DMS114 treated with DMSO at 0.1 percent for 48 hours (cell line): ENCODE measurements at regions not wholly inside any gene's neighbourhood (a gene's known extent, or its start where the extent isn't known, plus 50 kb on each side); places are given as distances from the start of the nearest gene placed in this dataset.

Experiments
- DNase-seq: peaks from one replicate; lab custom pipeline; 2025; ENCODE audit not compliant: unreplicated experiment; lab: John Stamatoyannopoulos, UW

GRCh38 chr11:112797092-112797491 lies 164.1 kb upstream of the NCAM1 start:
- DNase-seq: no peak

- DNase-seq: no peak
These were observed 163.4 kb upstream of the NCAM1 start for GRCh38 chr11:112797648-112798293.

- no peak for DNase-seq
These were observed 160.0 kb upstream of the NCAM1 start for GRCh38 chr11:112801025-112801816.

DNA sequence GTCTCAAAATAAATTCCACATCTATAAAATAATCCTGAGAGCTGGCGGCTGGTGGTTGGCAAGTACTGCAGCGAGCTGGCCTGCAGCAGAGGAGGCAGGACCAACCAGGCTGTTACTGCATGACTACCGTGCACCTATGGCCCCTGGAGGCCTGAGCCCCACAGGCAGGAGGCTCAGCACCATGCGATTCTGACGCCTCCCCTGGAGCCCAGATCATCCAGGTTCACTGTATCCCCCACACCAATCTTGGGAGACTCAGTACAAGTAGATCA lies 159.5 kb upstream of the NCAM1 start:
- no peak for DNase-seq

- no peak for DNase-seq
These were observed 155.6 kb upstream of the NCAM1 start for GRCh38 chr11:112805658-112806057.

- DNase-seq: no peak
These were observed 155.0 kb upstream of the NCAM1 start for GRCh38 chr11:112806256-112806655.

- no peak for DNase-seq
These were observed 154.3 kb upstream of the NCAM1 start for GRCh38 chr11:112806876-112807275.

- DNase-seq: no peak
These were observed 151.8 kb upstream of the NCAM1 start for GRCh38 chr11:112809429-112809828.

DNA sequence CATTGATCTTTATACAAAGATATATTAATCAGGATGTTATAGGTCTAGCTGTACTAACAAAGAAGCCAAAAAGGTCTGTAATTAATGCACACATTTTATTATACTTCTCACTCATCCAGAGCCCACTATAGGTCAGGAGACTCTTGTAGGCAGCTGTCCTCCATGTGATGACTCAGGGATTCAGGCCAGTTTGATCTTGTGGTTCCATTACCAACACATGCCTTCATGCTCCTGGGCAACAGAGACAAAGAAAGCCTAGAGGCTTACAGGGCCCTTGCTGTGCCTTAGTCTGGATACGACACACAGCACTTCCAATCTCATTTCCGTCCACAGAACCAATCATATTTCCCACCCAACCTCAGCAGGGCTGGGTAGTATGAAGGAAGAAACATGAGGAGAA lies 150.3 kb upstream of the NCAM1 start:
- DNase-seq: no peak

GRCh38 chr11:112811783-112812182 lies 149.4 kb upstream of the NCAM1 start:
- no peak for DNase-seq

DNA sequence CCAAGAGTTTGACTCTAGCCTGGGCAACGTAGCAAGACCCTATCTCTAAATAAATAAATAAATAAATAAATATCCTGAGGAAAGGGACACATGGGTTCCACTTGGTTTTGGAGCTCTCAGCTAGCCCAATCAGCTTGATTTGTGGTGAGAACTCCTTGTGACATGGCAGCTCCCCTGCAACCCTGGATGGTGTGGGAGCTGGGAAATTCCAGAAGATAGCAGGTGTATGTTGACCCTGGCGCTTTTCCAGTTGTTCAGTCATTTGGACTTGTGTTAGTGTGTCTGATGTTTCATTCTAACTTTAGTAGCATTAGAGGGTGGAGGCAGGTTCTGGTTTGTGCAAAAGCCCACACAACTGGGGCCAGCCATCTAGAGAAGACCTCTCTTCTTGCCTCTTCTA lies 148.5 kb upstream of the NCAM1 start:
- no peak for DNase-seq

GRCh38 chr11:112814168-112814567 lies 147.1 kb upstream of the NCAM1 start:
- no peak for DNase-seq

DNA sequence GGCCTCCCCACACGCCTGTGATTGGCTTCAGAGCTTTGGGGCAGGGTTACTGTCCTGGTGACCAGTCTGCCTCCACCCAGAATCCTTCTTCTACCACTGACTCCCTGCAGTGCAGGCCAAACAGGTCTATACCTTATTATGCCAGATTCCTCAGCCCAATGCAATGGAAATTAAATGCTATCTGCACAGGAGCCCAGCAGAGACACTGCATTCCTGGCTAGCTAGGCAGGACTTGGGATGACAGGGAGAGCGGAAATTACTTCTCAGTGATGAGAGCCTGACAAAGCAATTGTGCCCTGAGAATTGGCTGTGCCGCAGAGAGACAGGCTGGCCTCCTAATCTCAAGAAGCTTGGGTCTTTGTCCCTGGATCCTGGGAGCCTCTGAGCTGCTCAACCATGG lies 143.8 kb upstream of the NCAM1 start:
- DNase-seq: no peak

DNA sequence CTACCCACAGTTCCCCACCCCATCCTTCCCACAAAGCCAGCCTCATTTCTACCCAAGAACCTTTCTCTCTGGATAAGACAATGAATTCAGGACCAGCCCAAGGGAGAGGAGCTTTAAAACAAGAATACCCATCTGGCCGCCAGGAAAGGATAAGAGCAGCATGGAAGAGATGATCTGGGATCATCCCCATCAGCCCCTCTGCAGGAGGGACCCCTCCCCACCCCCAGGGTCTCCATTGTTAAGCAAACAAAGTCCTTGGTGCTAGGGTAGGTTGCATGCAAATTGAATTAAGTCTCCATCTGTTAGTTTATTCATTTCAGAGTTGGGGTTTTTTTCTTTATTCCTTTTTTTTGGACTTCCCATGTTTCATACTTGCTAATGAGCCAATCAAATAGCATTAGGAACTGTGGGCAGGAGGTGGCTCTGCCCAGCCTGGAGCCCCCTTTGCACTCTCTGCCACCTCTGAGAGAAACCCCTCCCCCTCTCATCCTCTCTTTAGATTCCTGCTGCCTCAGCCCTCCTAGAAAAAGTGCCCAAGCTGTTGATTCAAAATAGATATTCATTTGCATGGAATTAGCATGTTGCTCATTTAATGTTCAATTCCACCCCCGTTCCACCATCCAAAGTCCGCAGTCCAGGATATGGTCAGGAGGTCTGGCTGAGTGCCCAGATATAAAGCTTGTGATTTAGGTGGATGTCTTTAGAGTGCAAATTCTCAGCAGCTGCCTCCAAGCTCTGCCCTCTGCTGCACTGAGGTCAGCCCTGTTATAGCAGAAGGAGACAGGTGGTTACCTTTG lies 138.5 kb upstream of the NCAM1 start:
- no peak for DNase-seq

DNA sequence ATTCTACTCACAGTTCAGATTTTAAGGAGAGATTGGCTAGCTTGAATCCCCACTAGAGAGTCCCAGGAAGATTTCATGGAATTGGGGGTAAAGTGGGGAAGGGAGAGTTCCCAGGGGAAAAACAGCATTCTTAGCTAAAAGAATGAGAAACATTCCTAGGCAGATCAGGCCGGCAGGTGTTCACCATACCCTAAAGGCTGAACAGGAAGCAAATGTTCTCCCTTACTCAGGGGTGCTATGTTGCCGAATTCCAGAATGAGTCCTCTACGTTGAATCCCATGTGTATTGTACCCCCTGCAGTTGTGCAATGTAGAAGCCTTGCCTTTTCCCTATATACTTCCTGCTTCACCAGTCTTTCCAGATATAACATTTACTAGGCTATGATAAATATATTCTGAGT lies 135.2 kb upstream of the NCAM1 start:
- no peak for DNase-seq

DNA sequence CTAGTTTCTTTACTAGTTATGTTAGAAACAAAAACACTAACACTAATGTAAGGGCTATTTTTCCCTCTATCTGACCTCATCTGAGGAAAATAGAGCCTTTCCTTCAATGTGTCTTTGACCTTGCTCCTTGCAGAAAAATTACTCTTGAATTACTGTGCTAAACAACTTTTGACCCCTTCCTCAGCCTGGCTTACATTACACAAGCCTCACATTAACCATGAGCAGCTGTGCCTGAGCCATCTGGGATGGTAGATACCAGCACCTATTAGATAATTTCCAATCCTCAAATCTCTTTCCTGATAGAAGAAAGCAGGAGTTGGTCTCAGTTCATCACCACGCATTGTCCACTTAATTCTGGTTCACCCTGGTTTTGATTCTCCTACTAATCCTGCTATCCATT lies 134.4 kb upstream of the NCAM1 start:
- no peak for DNase-seq

GRCh38 chr11:112828421-112828820 lies 132.8 kb upstream of the NCAM1 start:
- no peak for DNase-seq

DNA sequence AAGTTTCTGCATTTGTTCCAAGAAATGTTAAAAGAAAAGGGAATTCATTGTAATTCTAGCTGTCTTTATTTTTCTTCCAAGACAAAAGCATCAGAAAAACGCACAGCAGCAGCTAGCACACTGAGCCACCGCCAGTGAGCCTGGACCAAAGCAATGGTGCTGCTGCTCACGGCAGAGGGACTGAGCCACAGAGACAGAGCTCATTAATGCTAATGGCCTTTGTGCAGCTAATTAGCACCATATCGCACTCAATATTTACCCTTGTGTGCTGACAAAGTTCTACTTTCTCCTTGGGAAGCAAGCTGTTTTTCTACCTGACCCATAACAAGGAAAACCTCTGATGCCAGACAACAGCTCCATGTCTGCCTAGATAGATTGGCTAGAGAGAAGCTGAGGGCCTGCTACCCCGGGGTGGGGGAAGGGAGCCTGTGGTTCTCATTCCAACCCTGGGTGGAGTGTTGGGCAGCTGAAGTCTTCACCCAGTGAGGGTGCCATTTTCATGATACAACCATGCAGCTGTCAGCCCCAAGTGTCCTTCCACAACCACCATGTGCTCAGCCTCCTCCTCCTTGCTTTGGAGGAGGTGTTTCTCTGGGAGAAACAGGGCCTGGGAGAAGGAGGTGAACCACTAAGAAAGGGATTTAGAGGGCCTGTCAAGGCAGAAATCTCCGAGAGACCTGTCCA lies 131.1 kb upstream of the NCAM1 start:
- no peak for DNase-seq

DNA sequence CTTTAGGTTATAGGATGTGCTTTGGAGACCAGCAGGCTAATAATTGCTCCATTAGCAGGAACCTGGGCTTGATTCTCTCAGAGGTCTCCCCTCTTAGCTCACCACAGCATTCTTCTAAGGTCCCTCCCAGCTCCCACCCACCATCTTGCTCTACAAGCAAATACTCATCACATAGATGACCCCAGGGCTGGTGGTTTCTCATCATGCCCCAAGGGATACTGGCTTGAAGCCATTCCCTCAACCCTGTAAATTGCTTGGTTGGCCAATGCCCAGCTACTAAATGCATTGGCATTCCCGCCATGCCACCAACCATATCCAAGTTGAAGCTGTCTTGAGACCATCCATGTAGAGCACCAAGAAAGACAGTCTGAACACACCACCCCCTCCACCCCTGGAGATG lies 130.2 kb upstream of the NCAM1 start:
- no peak for DNase-seq

DNA sequence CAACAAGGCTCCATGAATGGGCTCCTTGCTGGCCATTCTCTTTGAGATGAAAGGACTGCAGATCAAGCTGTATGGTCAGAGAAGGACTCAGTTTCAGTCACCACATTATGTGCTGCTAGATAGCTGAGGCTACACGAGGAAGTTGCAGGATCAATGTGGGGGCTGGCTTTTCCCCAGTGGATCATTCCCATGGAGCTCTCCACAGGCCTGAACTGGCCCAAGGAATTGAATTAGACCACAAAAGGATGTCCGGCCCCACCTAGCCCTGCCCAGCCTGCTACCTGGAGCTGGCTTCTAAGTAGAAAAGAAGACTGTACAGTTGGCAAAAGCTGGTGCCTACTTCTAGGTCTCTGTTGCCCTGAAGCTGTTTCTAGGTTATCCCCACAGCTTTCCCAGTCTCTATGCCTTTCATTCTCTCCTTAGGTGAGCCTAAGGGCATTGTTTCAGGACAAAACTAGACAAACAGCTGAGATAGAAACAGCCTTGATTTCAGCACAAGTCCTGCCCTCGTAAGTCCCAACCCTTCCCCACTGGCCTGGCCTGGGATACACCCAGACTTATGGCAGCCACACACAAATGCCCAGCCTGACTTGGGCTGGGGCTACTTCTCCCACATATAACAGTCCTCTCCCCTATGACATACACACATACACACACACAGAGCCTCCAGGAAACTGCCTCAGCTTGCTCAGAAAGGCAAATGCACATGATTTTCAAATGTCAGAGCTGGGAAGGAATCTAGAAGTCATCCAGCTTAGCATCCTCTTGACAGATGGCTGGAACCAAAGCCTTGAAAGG lies 129.1 kb upstream of the NCAM1 start:
- DNase-seq: no peak

DNA sequence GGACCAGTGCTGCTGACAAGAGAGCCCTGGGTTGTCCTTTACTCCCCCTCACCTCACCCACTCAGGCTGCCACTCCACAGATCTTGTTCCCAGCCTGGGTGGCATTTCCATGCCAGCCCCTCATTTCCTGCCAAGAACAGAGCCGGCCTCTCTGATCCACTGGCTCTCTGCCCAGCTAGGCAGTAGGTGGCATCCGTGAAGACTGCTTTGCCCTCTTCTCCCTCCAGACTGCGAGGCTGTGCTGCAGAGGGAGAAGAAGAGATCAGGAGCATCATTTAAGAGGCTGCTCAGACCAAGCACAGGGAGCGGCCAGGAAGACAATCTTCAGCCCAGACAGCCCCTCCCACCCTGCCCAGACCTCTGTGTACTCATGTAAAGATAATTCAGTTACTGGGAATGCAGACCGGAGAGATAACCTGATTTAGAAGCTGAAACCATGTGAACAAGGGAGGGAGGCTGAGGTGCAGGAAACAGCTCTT lies 126.9 kb upstream of the NCAM1 start:
- DNase-seq: no peak
